GM23248 (cell line): ENCODE measurements at regions not wholly inside any gene's neighbourhood (a gene's known extent, or its start where the extent isn't known, plus 50 kb on each side); places are given as distances from the start of the nearest gene placed in this dataset.

ENCODE experiments used
- DNase-seq: peaks from one replicate; pipeline ENCODE4 v3.0.0-alpha.2; 2015
- H2AFZ ChIP-seq: fragments of 200-600 bp; sonication (generic); 2 replicates; pipeline ENCODE4 v1.6.1; 2016; ENCODE audit warnings: antibody characterized with exemption
- H3F3A ChIP-seq: fragments of 200-600 bp; sonication (generic); 2 replicates; pipeline ENCODE4 v1.6.1; 2016; ENCODE audit warnings: mild to moderate bottlenecking, antibody characterized with exemption, mixed run types; ENCODE audit not compliant: insufficient read depth
- H3K27ac ChIP-seq: fragments of 200-600 bp; sonication (generic); 2 replicates; pipeline ENCODE4 v1.5.1; 2016; ENCODE audit warnings: mild to moderate bottlenecking
- H3K27me3 ChIP-seq: fragments of 200-600 bp; sonication (generic); replicated peaks from 2 replicates; pipeline ENCODE4 v1.6.1; 2016; ENCODE audit warnings: mild to moderate bottlenecking; ENCODE audit not compliant: insufficient read depth
- H3K36me3 ChIP-seq: fragments of 200-600 bp; sonication (generic); 2 replicates; pipeline ENCODE4 v1.6.1; 2016; ENCODE audit warnings: low read depth, mild to moderate bottlenecking
- H3K4me1 ChIP-seq: fragments of 200-600 bp; sonication (generic); 2 replicates; pipeline ENCODE4 v1.6.1; 2016; ENCODE audit warnings: mild to moderate bottlenecking; ENCODE audit not compliant: insufficient read depth
- H3K4me2 ChIP-seq: fragments of 200-600 bp; sonication (generic); one replicate; pipeline ENCODE4 v1.6.1; 2016; ENCODE audit warnings: mild to moderate bottlenecking; ENCODE audit not compliant: unreplicated experiment
- H3K4me3 ChIP-seq: fragments of 200-600 bp; sonication (generic); 2 replicates; pipeline ENCODE4 v1.5.1; 2016; ENCODE audit warnings: mild to moderate bottlenecking
- H3K79me2 ChIP-seq: fragments of 200-600 bp; sonication (generic); 2 replicates; pipeline ENCODE4 v1.6.1; 2016; ENCODE audit warnings: mild to moderate bottlenecking; ENCODE audit not compliant: insufficient read depth
- H3K9ac ChIP-seq: fragments of 200-600 bp; sonication (generic); 2 replicates; pipeline ENCODE4 v1.6.1; 2016; ENCODE audit warnings: mild to moderate bottlenecking
- H3K9me2 ChIP-seq: fragments of 200-600 bp; sonication (generic); 2 replicates; pipeline ENCODE4 v1.6.1; 2016; ENCODE audit warnings: mixed run types, mild to moderate bottlenecking, moderate library complexity; ENCODE audit not compliant: insufficient read depth
- H3K9me3 ChIP-seq: fragments of 200-600 bp; sonication (generic); one replicate; pipeline ENCODE4 v1.6.1; 2017; ENCODE audit warnings: low read depth
- H4K20me1 ChIP-seq: fragments of 200-600 bp; sonication (generic); 2 replicates; pipeline ENCODE4 v1.6.0; 2016; ENCODE audit not compliant: insufficient read depth
- EZH2 ChIP-seq: fragments of 200-600 bp; sonication (generic); IDR thresholded peaks from 2 replicates; pipeline ENCODE4 v1.6.1; 2018; ENCODE audit warnings: antibody characterized with exemption, mild to moderate bottlenecking; ENCODE audit not compliant: insufficient read depth, poor library complexity, severe bottlenecking
- EZH2phosphoT487 ChIP-seq: fragments of 200-600 bp; sonication (generic); IDR thresholded peaks from 2 replicates; pipeline ENCODE4 v1.6.1; 2018; ENCODE audit warnings: antibody characterized with exemption, moderate library complexity, mild to moderate bottlenecking, low read depth; ENCODE audit not compliant: insufficient read depth
- WGBS, 2 experiments: methylation state at CpG; one replicate each; pipeline ENCODE4 v1.1.6; 2015 to 2017; ENCODE audit warnings: low lambda C conversion rate in 2 of 2, low coverage in 1 of 2; ENCODE audit errors: missing lambda C conversion rate in 2 of 2; 5-methylcytosine and 5-hydroxymethylcytosine counted together
- in situ Hi-C: fragments of 300-500 bp; cut with MboI; formaldehyde crosslinking; loops from 2 replicates; pipeline ENCODE4 v1.15.0; 2020

DNA sequence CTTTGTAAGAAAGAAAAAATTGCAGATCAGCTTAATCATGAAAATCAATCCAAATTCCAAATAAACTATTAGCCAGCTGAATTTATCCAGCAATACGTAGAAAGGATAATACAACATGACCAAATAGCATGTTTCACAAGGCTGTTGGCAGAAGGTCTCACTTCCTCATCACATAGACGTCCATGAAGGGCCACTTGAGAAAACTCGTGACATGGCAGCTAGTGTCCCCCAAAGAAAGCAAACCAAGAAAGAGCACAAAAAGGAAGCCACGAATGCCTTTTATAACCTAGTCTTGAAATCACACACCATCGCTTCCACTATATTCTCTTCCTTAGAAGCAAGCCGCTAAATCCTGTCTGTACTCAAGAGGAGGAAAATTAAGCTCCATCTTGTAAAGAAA is 105.6 kb upstream of the NRBF2 start:
- in situ Hi-C loops, result no loop called here
- no peaks in the 10 kb centered on the region for H3K9me2 ChIP-seq
- H3K27ac ChIP-seq, result no peak overlapping the region
- TF ChIP-seq EZH2phosphoT487 (no peak), EZH2 (no peak)
- H3K27me3 ChIP-seq, result peaks cover 3% of the 10 kb centered on the region
- no peak overlapping the region for H3K4me3 ChIP-seq
- 61 to 62% methylated on average over 6 of the region's 6 CpGs for WGBS, 2 experiments
- H3K79me2 ChIP-seq, result no peaks in the 10 kb centered on the region
- no peak for DNase-seq
- H3K9me3 ChIP-seq, result no peaks in the 10 kb centered on the region
- H3K9ac ChIP-seq, result no peak overlapping the region
- H3F3A ChIP-seq, result no peaks in the 10 kb centered on the region
- H3K4me2 ChIP-seq, result no peak overlapping the region
- H2AFZ ChIP-seq, result no peak overlapping the region
- H3K4me1 ChIP-seq, result no peaks in the 10 kb centered on the region
- H3K36me3 ChIP-seq, result no peaks in the 10 kb centered on the region
- no peaks in the 10 kb centered on the region for H4K20me1 ChIP-seq

DNA sequence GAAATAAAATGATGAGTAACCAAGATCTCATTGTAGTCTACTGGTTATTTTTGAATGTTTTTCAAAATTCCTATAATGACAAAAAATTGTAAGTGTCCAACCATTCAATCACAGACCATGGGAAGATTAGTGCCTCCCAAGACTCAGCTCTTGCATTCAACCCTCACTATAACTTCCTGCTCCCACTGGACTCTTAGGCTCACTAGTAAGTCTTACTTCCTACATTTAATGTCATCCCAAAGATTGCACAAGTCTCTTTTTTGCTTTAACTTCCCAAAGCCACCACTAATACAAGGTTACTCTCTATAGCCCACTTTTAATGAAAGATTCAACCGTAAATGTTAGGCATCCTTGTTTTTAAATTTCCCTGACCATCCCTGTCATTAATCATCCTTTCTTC is 111.9 kb upstream of the NRBF2 start:
- Histone ChIP-seq H3K9me3 (no peaks in the 10 kb centered on the region), H3K4me2 (no peak overlapping the region), H3K36me3 (no peaks in the 10 kb centered on the region), H3K79me2 (no peaks in the 10 kb centered on the region), H3F3A (no peaks in the 10 kb centered on the region), H3K9ac (no peak overlapping the region), H3K27ac (no peak overlapping the region), H3K27me3 (peaks cover 23% of the 10 kb centered on the region), H3K9me2 (no peaks in the 10 kb centered on the region), H4K20me1 (no peaks in the 10 kb centered on the region), H3K4me1 (no peaks in the 10 kb centered on the region), H3K4me3 (no peak overlapping the region), H2AFZ (no peak overlapping the region)
- in situ Hi-C loops, result no loop called here
- TF ChIP-seq EZH2phosphoT487, result no peak
- no peak for TF ChIP-seq EZH2
- WGBS, 2 experiments, result 32 to 42% methylated on average over 1 of the region's 1 CpG
- no peak for DNase-seq

DNA sequence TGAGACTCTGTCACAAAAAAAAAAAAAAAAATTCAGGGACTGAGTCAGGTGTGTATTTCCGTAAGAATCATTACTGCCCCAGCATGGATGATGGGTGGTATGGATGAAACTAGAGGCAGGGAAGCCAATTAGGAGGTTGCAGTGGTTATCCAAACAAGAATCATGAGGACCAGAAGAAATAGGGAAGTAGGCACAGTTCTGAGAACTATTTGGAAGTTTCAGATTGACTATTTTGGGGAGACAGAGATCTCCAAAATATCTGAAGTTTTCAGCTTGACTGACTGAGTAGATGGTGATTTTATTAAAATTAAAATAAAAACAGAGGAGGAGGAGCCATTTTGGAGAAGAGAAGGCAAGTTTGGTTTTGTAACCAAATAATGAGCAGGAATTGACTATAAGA is 119.4 kb upstream of the NRBF2 start:
- TF ChIP-seq EZH2phosphoT487 (no peak), EZH2 (no peak)
- in situ Hi-C loops, result no loop called here

DNA sequence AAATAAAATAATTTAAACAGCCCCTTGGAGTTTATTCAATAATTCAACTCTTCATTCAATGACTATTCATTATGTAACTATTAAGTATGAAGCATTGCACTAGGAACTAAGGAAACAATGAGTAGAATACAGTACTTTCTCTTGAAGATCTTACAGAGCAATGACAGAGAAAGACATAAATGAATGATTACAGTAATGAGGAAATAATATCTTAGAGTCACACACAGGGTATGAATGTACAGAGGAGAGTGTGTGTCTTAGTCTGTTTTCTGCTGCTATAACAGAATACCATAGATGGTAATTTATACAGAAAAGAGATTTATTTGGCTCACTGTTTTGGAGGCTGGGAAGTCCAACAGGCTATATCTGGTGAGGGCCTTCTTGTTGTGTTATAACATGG is 120.5 kb upstream of the NRBF2 start:
- no peak overlapping the region for H2AFZ ChIP-seq
- in situ Hi-C loops, result no loop called here
- no peak overlapping the region for H3K27ac ChIP-seq
- TF ChIP-seq EZH2, result no peak
- no peak for TF ChIP-seq EZH2phosphoT487
- H3K4me1 ChIP-seq, result no peaks in the 10 kb centered on the region
- H3K4me2 ChIP-seq, result no peak overlapping the region
- no peaks in the 10 kb centered on the region for H3K36me3 ChIP-seq
- no peaks in the 10 kb centered on the region for H3K79me2 ChIP-seq
- H3K9ac ChIP-seq, result no peak overlapping the region
- DNase-seq, result no peak
- H4K20me1 ChIP-seq, result no peaks in the 10 kb centered on the region
- no peaks in the 10 kb centered on the region for H3K9me2 ChIP-seq
- no peaks in the 10 kb centered on the region for H3K9me3 ChIP-seq
- peaks cover 3% of the 10 kb centered on the region for H3K27me3 ChIP-seq
- H3F3A ChIP-seq, result no peaks in the 10 kb centered on the region
- H3K4me3 ChIP-seq, result no peak overlapping the region

More for the DNA sequence above, 119.4 kb upstream of the NRBF2 start:
- no peaks in the 10 kb centered on the region for H4K20me1 ChIP-seq
- no peak for DNase-seq
- no peaks in the 10 kb centered on the region for H3K79me2 ChIP-seq
- H3K4me3 ChIP-seq, result no peak overlapping the region
- WGBS, 2 experiments, result 0% methylated on average over 1 of the region's 1 CpG
- H3K4me2 ChIP-seq, result no peak overlapping the region
- no peaks in the 10 kb centered on the region for H3K36me3 ChIP-seq
- H3K9me3 ChIP-seq, result no peaks in the 10 kb centered on the region
- no peak overlapping the region for H3K9ac ChIP-seq
- H3K9me2 ChIP-seq, result no peaks in the 10 kb centered on the region
- peaks cover 12% of the 10 kb centered on the region for H3K27me3 ChIP-seq
- no peaks in the 10 kb centered on the region for H3K4me1 ChIP-seq
- H3K27ac ChIP-seq, result no peak overlapping the region
- H2AFZ ChIP-seq, result no peak overlapping the region
- H3F3A ChIP-seq, result no peaks in the 10 kb centered on the region

DNA sequence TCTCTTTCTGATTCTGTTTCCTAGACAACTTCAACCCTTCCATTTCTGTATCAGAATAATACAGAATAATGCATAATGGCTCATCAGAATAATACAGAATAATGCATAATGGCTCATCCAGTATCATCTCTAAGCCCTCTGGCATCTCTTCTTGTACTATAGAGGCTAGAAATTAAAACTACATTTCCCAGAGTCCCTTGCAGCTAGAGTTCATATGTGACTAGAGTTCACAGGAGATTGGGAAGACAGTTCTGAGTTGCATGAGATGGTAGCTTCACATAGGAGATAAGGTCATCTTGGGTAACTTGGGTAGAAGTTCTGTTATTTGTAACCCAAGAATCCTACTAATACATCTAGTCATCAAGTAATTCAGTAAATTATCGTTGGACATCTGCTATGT is 122.9 kb upstream of the NRBF2 start:
- in situ Hi-C loops, result no loop called here
- no peak overlapping the region for H3K9ac ChIP-seq

More for the DNA sequence above, 122.9 kb upstream of the NRBF2 start:
- no peak for TF ChIP-seq EZH2phosphoT487
- no peak for TF ChIP-seq EZH2
- DNase-seq, result no peak
- Histone ChIP-seq H2AFZ (no peak overlapping the region), H3K36me3 (no peaks in the 10 kb centered on the region), H3K9me2 (no peaks in the 10 kb centered on the region), H3K9me3 (no peaks in the 10 kb centered on the region), H3K27ac (no peak overlapping the region), H3K4me3 (no peak overlapping the region), H3K4me1 (peaks cover 7% of the 10 kb centered on the region), H3K4me2 (no peak overlapping the region), H4K20me1 (no peaks in the 10 kb centered on the region), H3F3A (peaks cover 4% of the 10 kb centered on the region; the same call in 1 of the 2 replicates), H3K27me3 (no peaks in the 10 kb centered on the region; the same call in none of the 2 replicates), H3K79me2 (no peaks in the 10 kb centered on the region)
- WGBS, 2 experiments, result 79 to 88% methylated on average over 1 of the region's 1 CpG
